CD14-positive monocyte (primary cell): ENCODE measurements at regions not wholly inside any gene's neighbourhood (a gene's known extent, or its start where the extent isn't known, plus 50 kb on each side); places are given as distances from the start of the nearest gene placed in this dataset.

ENCODE experiments used
- DNase-seq, 3 donors: peaks; one replicate each; pipeline ENCODE4 v3.0.0-alpha.2; 2011 to 2022
- H2AFZ ChIP-seq: 2 replicates; pipeline ENCODE4 v1.6.0; 2012; ENCODE audit warnings: mild to moderate bottlenecking, low read depth, low read length, inconsistent platforms; ENCODE audit not compliant: insufficient read depth, poor library complexity, severe bottlenecking
- H3K27ac ChIP-seq, 2 donors: 1 replicate in 1 of 2; 2 replicates in 1 of 2; pipeline ENCODE4 v1.5.1; 2012 to 2013; ENCODE audit warnings: low read length in 2 of 2, control low read depth in 1 of 2, inconsistent platforms in 1 of 2, low read depth in 1 of 2, mild to moderate bottlenecking in 1 of 2
- H3K27me3 ChIP-seq, 2 donors: one replicate each; pipeline versions ENCODE4 v1.6.0 to v1.6.1; 2011 to 2013; ENCODE audit warnings: low read length in 2 of 2; ENCODE audit not compliant: control insufficient read depth in 2 of 2, insufficient read depth in 2 of 2
- H3K36me3 ChIP-seq, 2 donors: replicated peaks in 1 of 2; 1 replicate in 1 of 2; 2 replicates in 1 of 2; pipeline versions ENCODE4 v1.5.1 to v1.6.1; 2012 to 2013; ENCODE audit warnings: low read length in 2 of 2, control low read depth in 1 of 2, inconsistent platforms in 1 of 2, mild to moderate bottlenecking in 1 of 2; ENCODE audit not compliant: insufficient read depth in 2 of 2, control insufficient read depth in 1 of 2
- H3K4me1 ChIP-seq, 2 donors: 1 replicate in 1 of 2; 2 replicates in 1 of 2; pipeline versions ENCODE4 v1.5.1 to v1.6.1; 2012 to 2013; ENCODE audit warnings: low read length in 2 of 2, control low read depth in 1 of 2, inconsistent platforms in 1 of 2, mild to moderate bottlenecking in 1 of 2, moderate library complexity in 1 of 2; ENCODE audit not compliant: insufficient read depth in 2 of 2, control insufficient read depth in 1 of 2
- H3K4me2 ChIP-seq: replicated peaks from 2 replicates; pipeline ENCODE3; 2012; ENCODE audit warnings: low read length, moderate library complexity, mild to moderate bottlenecking; ENCODE audit not compliant: poor library complexity, severe bottlenecking; ENCODE audit errors: extremely low read depth
- H3K4me3 ChIP-seq, 3 experiments: fragments of 200-600 bp in 1 of 3; sonication (generic) in 1 of 3; replicated peaks in 1 of 3; 1 replicate in 2 of 3; 2 replicates in 1 of 3; pipeline ENCODE4 v1.5.1; 2011 to 2013; ENCODE audit warnings: low read length in 3 of 3, mild to moderate bottlenecking in 3 of 3, control low read depth in 2 of 3, low read depth in 2 of 3, inconsistent platforms in 1 of 3, moderate library complexity in 1 of 3
- H3K79me2 ChIP-seq: 2 replicates; pipeline ENCODE4 v1.6.0; 2012; ENCODE audit warnings: mild to moderate bottlenecking, control low read depth, inconsistent platforms, low read length, moderate library complexity; ENCODE audit not compliant: insufficient read depth
- H3K9ac ChIP-seq: 2 replicates; pipeline ENCODE4 v1.6.0; 2017; ENCODE audit warnings: low read length, mild to moderate bottlenecking; ENCODE audit not compliant: insufficient read depth, poor library complexity, severe bottlenecking
- H3K9me3 ChIP-seq, 2 donors: replicated peaks in 1 of 2; 1 replicate in 1 of 2; 2 replicates in 1 of 2; pipeline versions ENCODE4 v1.5.1 to v1.6.1; 2012 to 2013; ENCODE audit warnings: low read length in 2 of 2, control low read depth in 1 of 2; ENCODE audit not compliant: control insufficient read depth in 1 of 2, insufficient read depth in 1 of 2
- H4K20me1 ChIP-seq: 2 replicates; pipeline ENCODE4 v1.6.0; 2012; ENCODE audit warnings: mild to moderate bottlenecking, low read length, control low read depth, moderate library complexity; ENCODE audit not compliant: insufficient read depth
- H3K27ac Mint-ChIP-seq, 7 donors: one replicate each; pipeline ENCODE4 v1.8.0; 2020; ENCODE audit warnings: mild to moderate bottlenecking in 7 of 7, mixed read lengths in 7 of 7, moderate library complexity in 6 of 7, inconsistent platforms in 2 of 7
- H3K27me3 Mint-ChIP-seq, 3 donors: one replicate each; pipeline ENCODE4 v1.8.0; 2021 to 2022; ENCODE audit warnings: low read depth in 3 of 3, mild to moderate bottlenecking in 3 of 3, mixed read lengths in 3 of 3, moderate library complexity in 3 of 3, inconsistent platforms in 1 of 3
- H3K36me3 Mint-ChIP-seq, 2 donors: one replicate each; pipeline ENCODE4 v1.8.0; 2020; ENCODE audit warnings: mixed read lengths in 2 of 2, inconsistent platforms in 1 of 2, mild to moderate bottlenecking in 1 of 2
- H3K4me1 Mint-ChIP-seq: one replicate; pipeline ENCODE4 v1.8.0; 2020; ENCODE audit warnings: mild to moderate bottlenecking, mixed read lengths
- H3K4me3 Mint-ChIP-seq, 2 donors: one replicate each; pipeline ENCODE4 v1.8.0; 2020; ENCODE audit warnings: mild to moderate bottlenecking in 2 of 2, mixed read lengths in 2 of 2, moderate library complexity in 1 of 2
- H3K9me3 Mint-ChIP-seq, 7 donors: one replicate each; pipeline ENCODE4 v1.8.0; 2020 to 2022; ENCODE audit warnings: mixed read lengths in 7 of 7, mild to moderate bottlenecking in 6 of 7, moderate library complexity in 6 of 7, inconsistent platforms in 2 of 7
- intact Hi-C, 2 donors: fragments of 100-400 bp; cut with micrococcal nuclease; formaldehyde crosslinking; loops; one replicate each; pipeline versions ENCODE4 v1.15.0 to v1.15.1; 2023
- TF ChIP-seq, protein P1 (sequence below): fragments of 200-600 bp; IDR thresholded peaks from one replicate; pipeline ENCODE4 v1.8.0; 2022; ENCODE audit warnings: antibody characterized with exemption, mild to moderate bottlenecking

DNA sequence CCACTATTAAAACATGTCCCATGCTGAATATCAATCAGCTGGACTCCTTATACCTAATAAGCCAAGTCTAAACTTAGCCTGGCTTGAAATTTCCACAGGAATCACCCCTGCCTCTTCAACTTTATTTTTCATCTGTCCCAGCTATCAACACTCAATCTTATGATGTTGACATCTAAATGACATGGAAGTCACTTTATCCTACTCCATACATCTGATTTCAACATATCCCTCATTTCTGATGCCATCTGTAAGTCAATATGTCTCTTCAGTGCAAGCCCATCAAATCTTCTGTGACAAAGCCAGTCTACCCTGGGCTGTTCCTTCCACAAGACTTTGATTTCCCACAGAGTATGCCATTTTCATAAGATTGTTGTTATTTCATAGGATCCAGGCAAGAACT, 143.6 kb upstream of the SEMA6D start:
- Mint-ChIP-seq H3K4me1 (no peaks in the 10 kb centered on the region), H3K36me3 (no peaks in the 10 kb centered on the region), H3K27ac (no peak overlapping the region), H3K27me3 (peaks cover 2 to 5% (median 4%) of the 10 kb centered on the region in 3 donors), H3K4me3 (no peak overlapping the region), H3K9me3 (peaks cover 0 to 5% (median 0%) of the 10 kb centered on the region in 7 donors)
- no peaks in the 10 kb centered on the region for H3K79me2 ChIP-seq
- H3K36me3 ChIP-seq = no peaks in the 10 kb centered on the region
- H3K4me2 ChIP-seq = no peak overlapping the region
- no peak overlapping the region for H3K27ac ChIP-seq
- intact Hi-C loops = no loop called here
- no peak overlapping the region for H2AFZ ChIP-seq
- no peaks in the 10 kb centered on the region for H3K27me3 ChIP-seq
- no peaks in the 10 kb centered on the region for H4K20me1 ChIP-seq
- no peak for DNase-seq
- no peaks in the 10 kb centered on the region for H3K4me1 ChIP-seq
- H3K4me3 ChIP-seq = no peak overlapping the region
- TF ChIP-seq, protein P1, sequence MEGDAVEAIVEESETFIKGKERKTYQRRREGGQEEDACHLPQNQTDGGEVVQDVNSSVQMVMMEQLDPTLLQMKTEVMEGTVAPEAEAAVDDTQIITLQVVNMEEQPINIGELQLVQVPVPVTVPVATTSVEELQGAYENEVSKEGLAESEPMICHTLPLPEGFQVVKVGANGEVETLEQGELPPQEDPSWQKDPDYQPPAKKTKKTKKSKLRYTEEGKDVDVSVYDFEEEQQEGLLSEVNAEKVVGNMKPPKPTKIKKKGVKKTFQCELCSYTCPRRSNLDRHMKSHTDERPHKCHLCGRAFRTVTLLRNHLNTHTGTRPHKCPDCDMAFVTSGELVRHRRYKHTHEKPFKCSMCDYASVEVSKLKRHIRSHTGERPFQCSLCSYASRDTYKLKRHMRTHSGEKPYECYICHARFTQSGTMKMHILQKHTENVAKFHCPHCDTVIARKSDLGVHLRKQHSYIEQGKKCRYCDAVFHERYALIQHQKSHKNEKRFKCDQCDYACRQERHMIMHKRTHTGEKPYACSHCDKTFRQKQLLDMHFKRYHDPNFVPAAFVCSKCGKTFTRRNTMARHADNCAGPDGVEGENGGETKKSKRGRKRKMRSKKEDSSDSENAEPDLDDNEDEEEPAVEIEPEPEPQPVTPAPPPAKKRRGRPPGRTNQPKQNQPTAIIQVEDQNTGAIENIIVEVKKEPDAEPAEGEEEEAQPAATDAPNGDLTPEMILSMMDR = no peak
- no peak overlapping the region for H3K9ac ChIP-seq
- no peaks in the 10 kb centered on the region for H3K9me3 ChIP-seq

DNA sequence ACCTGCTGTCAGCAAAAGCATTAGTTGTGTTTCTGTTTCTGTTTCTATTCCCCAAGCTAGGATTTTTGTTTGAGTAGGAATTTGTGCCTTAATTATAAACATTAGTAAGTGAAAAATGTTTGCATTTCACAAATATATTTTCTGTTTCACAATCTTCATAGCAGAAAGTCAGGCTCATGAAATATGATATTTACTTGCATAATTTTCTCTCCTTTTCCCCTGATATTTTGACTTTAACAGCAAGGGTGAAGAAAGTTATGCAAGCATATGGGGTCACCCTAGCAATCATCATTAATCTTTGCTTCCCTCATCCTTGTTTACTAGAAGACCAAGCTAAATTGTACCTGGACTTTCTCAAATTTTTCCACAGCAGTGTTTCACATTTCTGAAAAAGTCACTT, 140.3 kb upstream of the SEMA6D start:
- DNase-seq = no peak
- Mint-ChIP-seq H3K27me3 (peaks cover 2 to 6% (median 4%) of the 10 kb centered on the region in 3 donors), H3K9me3 (peaks cover 0 to 3% (median 0%) of the 10 kb centered on the region in 7 donors), H3K4me1 (no peaks in the 10 kb centered on the region), H3K4me3 (no peak overlapping the region), H3K36me3 (no peaks in the 10 kb centered on the region), H3K27ac (no peak overlapping the region)
- no peak overlapping the region for H3K4me2 ChIP-seq
- no peaks in the 10 kb centered on the region for H3K27me3 ChIP-seq
- no peaks in the 10 kb centered on the region for H4K20me1 ChIP-seq
- TF ChIP-seq, protein P1 = no peak
- H3K9me3 ChIP-seq = no peaks in the 10 kb centered on the region
- H3K9ac ChIP-seq = no peak overlapping the region
- H3K4me1 ChIP-seq = no peaks in the 10 kb centered on the region
- no peak overlapping the region for H2AFZ ChIP-seq
- H3K36me3 ChIP-seq = no peaks in the 10 kb centered on the region
- H3K4me3 ChIP-seq = no peak overlapping the region
- intact Hi-C loops = no loop called here
- no peaks in the 10 kb centered on the region for H3K79me2 ChIP-seq
- no peak overlapping the region for H3K27ac ChIP-seq
